Stimulated activated naive CD4-positive, alpha-beta T cell (primary cell): ENCODE measurements at regions not wholly inside any gene's neighbourhood (a gene's known extent, or its start where the extent isn't known, plus 50 kb on each side); places are given as distances from the start of the nearest gene placed in this dataset.

ENCODE experiments used
- DNase-seq, 6 experiments: peaks; one replicate each; lab custom pipeline; 2025; lab: John Stamatoyannopoulos, UW

DNA sequence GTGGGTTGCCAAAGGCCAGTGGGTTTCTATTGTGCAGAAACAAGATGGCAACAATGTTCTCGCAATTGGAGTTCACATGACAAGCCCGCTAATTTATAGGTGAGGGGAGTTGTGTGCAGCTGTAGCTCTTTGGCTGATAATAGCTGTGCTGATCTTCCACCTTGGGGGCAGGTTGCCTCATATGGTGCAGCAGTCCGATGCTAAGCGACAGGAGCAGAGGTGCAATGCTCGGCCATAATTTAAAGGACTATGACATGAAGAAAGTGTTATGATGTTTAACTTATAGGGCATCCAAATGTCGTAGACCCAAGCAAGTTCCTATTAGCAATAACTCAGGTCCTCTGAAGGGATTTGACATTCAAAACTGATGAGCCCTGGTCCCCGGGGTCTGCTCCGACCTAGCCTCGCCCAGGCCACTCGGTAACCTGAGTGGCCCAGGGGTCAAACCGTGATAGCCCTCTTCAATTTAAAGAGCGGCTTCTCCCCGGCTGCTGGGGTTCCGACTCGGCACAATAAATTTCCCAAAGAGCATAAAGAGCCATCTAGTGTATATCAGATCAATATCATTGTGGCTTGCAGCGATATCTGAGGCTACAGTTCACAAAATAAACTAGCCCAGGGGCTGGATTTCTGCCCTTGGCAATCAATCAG is 724.0 kb downstream of the IRX1 start:
- no peak for DNase-seq

DNA sequence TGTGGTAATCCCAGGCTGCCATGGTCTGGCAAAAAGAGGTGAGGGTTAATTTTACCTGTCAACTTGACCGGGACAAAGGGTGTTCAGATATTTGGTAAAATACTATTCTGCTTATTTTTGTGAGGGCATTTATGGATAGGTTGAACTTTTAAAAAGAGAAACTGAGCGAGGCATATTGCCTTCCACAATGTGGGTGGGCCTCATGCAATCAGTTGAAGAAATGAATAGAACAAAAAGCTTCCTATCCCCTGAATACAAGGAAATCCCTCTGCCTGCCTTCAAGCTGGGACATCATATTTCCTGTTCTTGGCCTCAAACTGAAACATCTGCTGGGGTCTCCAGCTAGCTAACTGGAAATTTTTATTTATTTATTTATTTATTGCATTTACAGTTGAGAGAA is 734.7 kb downstream of the IRX1 start:
- no peak for DNase-seq

DNA sequence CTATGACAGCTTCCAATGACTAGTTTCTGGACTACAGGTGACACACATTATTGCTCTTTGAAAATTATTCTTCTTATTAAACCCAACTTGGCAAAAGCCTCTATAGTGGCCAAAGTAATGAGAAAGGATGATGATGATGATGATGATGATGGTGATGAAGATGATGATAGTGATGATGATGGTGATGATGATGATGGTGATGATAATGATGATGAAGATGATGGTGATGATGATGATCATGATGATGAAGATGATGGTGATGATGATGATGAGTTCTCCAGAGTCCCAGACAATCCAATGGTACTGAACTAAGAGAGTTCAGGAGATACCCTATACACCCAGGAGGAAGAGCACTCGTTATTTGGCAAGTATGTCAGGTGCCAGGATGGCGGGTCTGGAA is 739.4 kb downstream of the IRX1 start:
- no peak for DNase-seq

DNA sequence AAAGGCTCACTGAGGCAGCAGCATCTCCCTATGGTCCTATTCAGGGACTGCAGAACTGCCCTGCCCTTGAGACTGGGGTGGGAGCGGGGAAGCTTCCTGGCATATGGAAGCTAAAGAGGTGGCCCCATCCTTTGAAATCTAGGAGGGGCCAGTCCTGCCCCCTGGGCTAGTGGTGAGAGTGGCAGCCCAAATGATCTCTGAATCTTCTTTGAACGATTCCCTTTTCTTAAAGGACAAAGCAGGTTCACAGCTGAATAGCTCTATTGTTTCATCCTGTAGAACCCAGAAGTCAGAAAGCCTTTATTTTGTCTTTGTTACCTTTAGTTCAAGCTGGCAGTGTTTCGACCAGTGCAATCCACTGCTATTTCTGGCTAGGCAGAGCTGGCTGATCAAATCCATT is 741.9 kb downstream of the IRX1 start:
- DNase-seq, result no peak

DNA sequence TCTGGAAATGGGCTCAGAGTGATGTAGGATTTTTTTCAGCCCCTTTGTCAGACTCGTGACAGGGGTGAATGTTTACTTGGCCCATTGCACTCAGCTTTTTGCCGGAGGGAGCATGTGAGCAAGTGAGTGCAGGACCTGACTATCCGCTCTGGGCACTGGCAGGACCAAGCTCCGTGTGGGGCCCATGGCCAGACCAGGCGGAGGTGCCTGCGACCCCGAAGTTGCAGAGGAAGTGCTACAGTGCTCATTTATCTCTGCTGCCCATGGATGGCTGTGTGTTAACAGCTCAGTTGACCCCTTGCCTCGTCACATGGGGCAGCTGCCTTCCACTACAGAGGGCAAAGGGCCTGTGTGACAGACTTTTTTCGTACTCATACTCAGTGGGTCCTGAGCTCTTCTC is 744.3 kb downstream of the IRX1 start:
- no peak for DNase-seq

DNA sequence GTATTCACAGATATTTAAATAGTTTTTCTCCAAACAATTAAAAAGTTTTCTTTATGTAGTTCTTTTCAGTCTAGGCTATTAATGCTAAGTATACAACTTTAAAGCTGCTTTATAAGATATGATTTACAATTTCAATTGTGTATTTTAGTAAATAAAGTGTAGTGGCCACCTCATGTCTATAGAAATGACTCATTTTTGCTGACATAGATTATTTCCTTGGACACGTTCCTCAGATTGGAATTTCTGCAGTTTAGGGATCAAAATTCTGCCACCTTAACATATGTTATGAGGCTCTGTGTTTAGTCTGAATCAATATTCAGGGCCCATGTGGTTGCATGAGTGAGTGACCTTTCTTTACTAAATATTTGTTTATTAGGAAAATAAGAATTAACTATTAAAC is 750.2 kb downstream of the IRX1 start:
- no peak for DNase-seq

DNA sequence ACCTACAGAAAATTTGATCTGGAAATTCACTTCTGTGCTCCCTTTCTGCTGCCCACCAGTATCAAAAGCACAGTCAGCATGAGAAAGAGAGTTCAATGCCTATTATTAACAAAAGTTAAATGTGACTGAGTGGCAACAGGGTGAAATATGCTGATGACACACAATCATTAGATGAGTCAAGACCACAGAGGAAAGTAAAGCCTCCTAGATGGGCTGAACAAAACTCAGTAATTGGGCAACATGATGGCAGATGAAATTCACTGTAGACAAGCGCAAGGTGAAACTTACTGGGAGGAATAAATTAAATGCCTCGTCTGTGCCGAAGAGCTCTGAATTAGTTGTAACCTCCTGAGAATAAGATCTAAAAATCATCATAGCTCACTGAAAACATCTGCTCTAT is 752.8 kb downstream of the IRX1 start:
- no peak for DNase-seq

DNA sequence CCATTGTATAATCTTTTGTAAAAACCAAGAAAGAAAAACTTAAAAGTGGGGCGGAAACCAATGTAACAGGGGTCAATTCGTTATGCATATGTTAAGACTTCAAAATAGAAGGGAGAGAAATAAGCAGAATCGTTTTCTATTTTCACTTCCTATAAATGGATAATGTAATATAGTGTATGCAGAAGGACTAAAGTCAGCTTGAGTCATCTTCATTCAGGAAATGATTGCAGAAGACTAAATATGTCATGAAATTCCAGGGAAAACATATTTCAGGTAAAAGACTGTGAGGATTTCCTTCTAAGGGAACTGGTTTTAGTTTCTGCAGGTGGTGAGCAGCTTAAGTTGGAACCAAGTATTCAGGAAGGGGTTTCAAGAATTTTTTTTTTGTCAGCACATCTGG is 753.3 kb downstream of the IRX1 start:
- no peak for DNase-seq

DNA sequence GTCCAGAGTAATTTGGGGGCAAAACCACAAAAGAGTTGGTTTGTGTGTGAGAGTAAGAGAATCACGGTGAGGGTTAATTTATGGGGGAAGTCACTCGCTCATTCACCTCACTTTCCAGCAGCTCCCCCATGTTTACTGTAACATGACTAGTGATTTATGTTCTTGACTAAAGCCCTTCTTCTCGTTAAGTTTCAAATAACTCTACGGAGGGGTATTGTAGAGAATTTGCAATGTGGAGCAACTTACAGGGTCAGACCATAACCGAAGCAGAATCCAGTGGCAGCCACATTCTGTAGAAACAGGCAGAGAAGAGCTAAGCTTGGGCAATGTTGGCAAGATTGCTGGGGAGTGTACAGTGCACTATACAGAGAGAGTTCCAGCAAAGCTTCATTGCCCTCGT is 760.6 kb downstream of the IRX1 start:
- no peak for DNase-seq

DNA sequence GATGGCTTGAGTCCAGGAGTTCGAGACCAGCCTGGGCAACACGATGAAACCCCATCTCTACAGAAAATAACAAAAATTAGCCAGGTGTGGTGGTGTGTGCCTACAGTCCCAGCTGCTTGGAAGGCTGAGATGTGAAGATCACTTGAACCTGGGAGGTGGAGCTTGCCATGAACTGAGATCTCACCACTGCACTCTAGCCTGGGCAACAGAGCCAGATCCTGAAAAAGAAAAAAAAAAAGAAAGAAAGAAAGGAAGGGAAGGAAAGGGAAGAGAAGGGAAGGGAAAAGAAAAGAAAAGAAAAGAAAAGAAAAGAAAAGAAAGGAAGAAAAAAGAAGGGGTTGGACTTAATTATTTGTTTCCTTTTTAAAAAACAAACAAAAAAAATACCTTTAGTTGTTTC is 764.2 kb downstream of the IRX1 start:
- DNase-seq, result no peak

DNA sequence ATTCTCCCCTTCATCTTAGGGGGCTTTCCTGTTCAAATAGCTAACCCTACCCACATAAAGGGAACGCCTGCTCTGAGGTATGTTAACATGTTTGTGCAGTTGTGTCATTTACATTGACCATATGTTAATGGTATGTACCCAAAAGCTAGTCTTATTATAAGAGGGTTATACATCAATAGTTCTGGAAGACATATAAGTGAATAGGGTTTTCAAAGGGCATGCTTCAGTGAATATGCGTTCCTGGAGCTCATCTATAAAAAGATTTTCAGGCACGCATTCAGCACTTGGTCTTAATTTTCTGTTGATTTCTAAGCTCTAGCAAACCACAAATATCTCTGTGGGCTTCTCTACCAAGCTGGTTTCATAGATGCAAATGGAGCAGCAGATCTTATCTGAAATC is 766.1 kb downstream of the IRX1 start:
- DNase-seq, result no peak

DNA sequence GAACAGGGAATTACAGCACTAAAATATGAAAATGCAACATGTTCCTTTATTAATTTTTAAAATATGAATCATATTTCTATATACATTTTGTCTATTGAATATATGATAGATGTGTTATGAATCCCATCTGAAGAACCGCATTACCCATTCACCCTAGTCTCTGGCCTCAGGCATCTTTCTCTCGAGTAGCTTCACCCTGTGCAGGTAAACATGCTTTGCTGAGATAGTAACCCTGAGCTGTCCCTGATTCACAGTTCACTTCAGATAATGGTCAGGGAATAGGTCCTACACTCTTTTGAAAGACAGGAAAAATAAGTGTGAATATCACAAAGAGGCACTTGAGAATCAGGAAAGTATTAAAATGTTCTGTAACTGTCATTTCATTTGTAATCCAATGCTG is 766.8 kb downstream of the IRX1 start:
- no peak for DNase-seq

DNA sequence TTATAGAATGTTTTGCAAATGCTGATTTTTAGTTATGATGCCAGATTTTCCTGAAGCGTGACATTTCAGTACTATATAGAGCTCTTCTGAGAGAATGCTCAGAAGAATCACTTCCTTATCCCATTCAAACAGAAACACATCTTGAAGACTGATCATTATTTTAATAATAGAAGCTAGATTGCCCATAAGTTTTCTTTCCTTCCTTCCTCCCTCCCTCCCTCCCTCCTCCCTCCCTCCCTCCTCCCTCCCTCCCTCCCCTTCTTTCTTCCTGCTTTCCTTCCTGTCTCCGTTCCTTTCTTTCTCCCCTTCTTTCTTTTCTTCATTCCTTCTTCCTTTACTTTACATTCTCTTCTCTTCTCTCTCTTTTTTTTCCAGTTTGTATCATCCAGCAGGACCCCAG is 767.4 kb downstream of the IRX1 start:
- no peak for DNase-seq

DNA sequence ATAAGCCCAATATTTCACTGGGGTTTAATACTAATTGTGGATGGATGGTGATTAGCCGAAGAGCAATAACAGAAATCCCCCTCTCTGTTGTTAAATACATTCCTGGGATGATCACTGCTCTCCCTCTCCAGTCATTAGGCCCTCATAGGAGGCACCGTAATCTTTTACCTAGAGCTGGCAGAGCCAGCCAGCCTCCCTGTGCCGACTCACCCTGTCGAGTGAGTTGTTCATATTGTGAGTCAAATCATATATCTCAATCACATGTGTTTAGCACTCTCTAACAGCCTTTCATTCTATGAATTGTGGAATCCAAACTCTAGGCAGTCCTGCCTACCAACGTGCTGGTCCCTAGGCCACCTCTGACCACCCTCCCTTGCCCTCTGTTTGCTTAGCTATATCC is 771.0 kb downstream of the IRX1 start:
- DNase-seq, result no peak

DNA sequence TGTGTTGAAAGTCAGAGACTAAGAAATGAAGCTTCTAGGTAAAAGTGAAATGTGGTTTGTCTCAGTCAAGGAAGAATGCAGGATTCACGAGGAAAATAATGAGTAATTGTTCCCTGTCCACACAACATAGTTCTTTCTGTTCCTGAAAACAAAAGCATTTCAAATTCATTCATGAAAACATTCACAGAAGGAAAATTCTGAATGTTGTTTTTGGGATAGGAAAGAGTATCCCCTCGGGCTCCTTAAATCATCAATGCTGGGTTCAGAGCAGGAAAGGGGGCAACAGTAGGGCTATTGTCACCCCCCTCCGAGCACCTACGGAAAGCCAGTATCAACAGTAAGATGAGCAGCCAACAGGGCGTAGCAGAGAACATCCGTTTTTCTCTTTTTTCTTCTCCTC is 769.9 kb upstream of the ADAMTS16 start:
- DNase-seq, result no peak

DNA sequence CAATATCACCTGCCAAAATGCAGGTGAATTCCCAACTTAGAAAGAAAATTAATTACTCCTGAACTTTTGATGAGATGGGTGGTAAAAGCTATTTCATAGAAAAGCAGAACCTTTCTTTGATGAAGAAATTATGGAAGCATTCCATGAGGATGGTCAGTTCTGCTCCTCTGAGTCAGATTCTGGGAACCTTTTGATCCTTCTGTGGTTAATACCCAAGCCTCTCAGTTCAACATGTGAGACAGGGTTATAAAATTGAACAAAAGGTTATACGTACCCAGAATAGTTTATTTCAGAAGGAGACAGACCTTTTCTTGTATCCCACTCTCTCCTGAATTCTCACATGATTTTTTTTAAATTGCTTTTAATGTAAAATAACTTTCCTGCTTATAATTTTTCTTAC is 767.6 kb upstream of the ADAMTS16 start:
- DNase-seq, result no peak

DNA sequence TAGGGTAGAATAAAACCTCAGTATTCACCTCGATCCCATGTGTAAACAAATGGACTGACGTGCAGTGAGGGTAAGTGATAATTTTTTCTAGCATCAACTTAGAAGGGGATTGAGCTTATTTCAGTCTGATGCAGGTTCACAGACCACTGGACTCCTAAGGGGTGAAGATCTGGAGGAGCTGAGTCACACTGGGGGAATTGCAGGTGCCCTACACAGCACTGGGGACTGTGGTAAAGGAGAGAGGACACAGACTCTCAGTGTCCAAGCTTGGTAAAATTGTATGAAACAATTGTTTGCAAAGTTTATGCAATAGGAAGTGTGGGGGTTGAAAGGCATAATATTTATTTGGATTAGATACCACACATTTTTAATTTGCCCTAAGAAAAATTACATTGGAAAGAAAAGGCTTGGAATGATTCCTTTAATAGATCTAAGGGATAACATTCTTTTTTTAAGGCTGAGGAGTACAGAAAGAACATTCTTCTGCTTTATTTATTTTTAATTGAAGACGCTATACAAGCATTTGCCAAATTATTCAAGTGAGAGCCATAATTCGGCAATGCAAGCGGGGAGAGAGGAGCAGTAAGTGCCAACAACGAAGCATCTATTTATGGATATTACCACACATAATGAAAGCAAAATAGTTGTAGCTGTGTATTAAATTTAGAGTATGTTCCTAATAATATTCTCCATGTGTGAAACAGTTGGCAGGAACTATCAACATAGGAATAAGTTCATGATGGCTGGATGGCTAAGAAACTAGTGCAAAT is 766.9 kb upstream of the ADAMTS16 start:
- DNase-seq, result no peak

DNA sequence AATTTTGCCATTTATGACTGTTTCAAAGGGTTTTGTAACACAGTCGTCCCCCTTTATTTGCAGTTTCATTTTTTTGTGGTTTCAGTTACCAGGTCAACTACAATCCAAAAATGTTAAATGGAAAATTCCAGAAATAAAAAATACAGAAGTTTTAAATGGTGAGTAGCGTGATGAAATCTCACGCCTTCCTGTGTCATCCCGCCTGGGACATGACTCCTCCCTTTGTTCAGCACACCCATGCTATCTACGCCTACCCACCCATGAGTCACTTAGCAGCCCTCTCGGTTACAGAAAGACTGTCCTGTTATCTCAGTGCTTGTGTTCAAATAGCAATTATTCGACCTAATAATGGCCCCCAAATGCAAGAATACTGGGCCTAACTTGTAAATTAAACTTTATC is 765.3 kb upstream of the ADAMTS16 start:
- no peak for DNase-seq

DNA sequence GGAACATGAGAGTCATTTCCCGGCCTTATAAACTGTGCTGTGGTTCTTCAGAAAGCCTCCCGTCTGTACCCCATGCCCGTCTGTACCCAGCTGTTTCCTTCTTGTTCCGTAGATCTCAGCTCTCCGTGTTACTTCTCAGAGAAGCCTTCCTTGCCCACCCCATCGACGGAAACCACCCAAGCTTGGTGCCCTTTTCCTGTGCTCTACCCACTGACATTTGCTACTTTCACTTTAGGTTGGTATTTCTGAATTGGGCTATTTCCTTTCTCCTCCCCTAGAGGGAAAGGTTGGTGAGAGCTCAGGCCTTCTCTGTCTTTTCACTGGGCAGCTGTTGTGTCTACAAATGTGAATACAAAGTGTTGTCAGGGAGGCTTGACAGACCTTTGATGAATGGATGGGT is 764.5 kb upstream of the ADAMTS16 start:
- DNase-seq, result no peak

DNA sequence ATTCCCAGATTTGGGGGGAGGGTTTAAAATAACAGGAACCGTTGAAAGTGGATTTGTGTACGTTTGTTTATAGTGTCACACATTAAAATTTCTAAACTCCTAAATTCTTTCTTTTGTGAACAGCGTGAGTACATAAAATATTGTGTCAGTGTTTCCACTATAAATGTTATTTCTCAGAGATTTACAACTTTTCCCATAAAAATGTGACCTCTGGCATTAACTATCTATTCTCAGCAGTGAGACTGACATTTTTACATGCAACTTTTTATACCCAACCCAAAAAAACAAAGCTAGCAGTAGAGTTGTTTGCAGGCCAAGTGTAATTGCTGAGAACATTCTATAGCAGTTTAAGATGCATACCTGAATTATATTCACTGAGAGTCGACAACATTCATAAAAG is 757.0 kb upstream of the ADAMTS16 start:
- DNase-seq, result no peak

DNA sequence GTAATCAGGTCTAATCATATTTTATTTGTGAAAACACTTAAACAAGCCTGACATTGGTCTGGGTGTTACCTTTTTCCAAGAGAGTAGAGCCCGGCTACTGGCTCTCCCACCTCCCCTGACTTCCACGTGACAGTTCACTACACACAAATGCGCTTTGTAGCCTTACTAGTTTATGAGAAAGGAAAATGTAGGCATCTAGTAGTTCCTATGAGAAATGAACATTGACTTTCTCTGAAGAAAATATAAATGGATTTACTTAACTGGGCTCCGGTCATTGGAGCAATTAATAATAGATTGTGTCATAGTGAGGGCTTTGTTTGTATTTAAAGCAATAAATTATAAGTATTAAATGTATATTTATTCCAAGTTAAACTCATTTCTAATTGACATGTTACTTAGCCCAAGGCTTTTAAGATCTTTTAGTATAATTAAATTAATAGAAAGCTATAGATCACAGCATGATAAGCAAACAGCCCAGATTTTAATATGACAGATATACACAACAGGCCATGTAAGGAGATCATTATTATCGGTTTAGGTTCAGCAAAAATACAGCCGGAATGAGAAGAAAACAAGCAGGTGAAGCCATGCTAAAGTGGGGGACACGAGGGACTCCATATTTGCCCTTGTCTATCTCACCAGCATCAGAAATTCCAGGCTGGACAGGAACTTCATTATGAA is 756.5 kb upstream of the ADAMTS16 start:
- no peak for DNase-seq

DNA sequence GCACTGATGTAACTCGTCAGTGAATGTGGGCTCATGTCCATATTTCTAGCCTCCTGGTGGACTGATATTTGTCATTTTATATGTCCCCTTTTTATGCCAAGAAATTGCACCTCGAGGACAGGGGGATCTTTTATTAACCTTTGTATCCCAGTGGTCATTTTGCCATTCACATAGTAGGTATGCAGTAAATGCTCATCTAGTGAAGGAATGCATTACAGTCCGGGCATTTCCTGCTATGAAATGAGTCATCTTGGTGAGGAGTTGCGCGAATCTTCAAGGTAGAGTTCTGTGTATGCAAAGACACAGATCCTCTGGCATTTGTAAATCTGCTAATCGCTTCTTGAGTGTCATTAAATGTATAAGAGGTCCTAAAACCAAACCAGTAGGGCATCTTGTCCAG is 755.5 kb upstream of the ADAMTS16 start:
- DNase-seq, result no peak

DNA sequence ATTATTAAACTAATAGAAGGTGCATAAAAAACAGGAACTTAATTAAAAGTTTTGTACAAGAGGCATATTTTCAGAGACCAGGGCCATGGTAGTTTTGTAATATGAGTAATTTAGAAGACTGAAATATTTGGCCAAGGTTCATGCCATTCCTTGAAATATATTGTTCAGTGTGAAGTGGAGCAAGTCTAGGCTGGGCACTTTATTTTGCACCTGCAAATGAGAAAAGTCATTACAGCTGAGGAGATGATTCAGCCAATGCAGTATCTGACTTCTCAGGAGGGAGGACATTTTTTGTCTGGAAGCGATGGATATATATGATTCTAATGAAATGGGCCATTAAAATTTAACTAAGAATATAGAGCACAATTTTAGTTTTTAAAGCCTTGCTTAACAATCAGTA is 754.0 kb upstream of the ADAMTS16 start:
- DNase-seq, result no peak

DNA sequence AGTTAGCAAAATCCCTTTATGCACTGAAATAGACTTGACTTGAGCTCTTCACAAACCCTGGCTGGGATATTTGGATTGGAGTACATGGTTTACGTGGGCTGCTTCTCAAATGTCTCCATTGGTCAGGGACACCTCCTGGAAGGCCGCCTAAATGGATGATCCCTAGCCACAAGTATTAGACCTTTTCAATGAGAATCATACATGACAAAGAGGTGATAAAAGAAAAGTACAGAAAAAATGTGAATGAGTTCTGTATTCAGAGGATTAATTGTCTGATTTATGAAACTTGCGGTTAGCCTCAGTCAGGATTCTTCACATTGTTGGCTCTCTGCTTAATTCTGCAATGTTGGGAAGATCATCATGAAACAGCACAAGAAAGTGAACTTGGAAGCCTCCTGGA is 752.8 kb upstream of the ADAMTS16 start:
- DNase-seq, result no peak
